ENCODE measurements at regions not wholly inside any gene's neighbourhood (a gene's known extent, or its start where the extent isn't known, plus 50 kb on each side); places are given as distances from the start of the nearest gene placed in this dataset.
"Not testable (repeated sequence)": the region's sequence is repeated elsewhere in the genome, so short reads cannot be mapped to it uniquely, and the experiment has no call there.

DNA sequence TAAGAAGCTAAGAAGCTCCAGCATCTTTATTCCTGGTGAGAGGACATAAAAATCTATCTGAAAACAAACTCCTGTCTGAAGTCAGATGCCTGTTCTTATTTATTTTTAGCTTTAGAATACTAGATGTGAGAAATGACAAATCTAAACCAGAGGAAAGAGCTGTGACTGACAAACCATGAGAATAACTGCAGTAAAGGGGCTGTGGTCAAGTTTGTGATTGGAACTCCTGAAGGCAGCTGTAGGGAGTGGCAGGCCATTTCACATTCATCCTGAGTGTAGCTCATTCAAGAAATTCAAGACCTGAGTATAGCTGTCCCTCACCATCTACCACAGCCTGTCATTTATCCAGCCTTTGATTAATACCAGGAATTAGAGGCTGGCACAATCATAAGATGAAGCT is 718.8 kb downstream of the BRINP1 start:
- no peak for DNase-seq (ENCODE audit: low read depth)

DNA sequence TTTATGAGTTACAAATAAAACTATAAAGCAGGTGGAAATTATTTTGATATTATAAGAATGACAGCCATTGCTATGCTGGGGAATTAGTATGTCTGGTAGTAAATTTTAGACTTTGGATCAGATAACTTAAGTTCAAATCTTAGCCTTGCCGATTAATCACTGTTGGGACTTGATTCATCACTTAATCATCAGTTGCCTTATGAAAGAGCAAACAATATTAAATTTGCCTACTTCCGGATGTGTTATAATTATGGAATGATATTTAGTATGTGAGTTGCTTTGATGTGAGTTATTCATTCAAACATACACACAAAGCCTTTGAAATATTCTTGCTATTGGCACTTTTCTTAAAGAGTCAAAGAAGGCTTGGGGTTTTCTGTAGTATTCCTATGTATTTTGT is 717.7 kb downstream of the BRINP1 start:
- no peak for DNase-seq (ENCODE audit: low read depth)

GRCh38 chr9:118652258-118652657 is 717.0 kb downstream of the BRINP1 start:
- DNase-seq (ENCODE audit: low read depth) = no peak

DNA sequence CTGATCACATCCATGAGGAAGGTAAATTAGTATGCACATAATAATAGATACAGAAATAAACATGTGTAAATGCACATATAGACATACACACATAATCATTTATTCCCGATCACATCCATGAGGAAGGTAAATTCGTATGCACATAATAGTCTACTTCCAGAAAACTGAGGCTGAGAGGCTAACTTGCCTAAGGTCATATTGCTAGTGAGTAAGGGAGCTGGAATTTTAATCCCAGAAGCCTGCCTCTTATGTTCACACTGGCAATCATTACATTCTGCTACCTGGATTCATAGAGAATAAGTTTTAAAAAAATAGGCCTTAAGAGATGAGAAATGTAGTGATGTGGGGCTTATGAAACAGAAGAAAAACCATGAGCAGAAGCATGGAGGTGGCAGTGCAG is 716.3 kb downstream of the BRINP1 start:
- no peak for DNase-seq (ENCODE audit: low read depth)

- DNase-seq (ENCODE audit: low read depth) = no peak
Observed at GRCh38 chr9:118659011-118659410, 710.2 kb downstream of the BRINP1 start.

- DNase-seq (ENCODE audit: low read depth) = no peak
Observed at GRCh38 chr9:118665226-118665919, 703.9 kb downstream of the BRINP1 start.

GRCh38 chr9:118670011-118670953 is 699.0 kb downstream of the BRINP1 start:
- DNase-seq (ENCODE audit: low read depth) = no peak

GRCh38 chr9:118674942-118675341 is 694.3 kb downstream of the BRINP1 start:
- DNase-seq (ENCODE audit: low read depth) = no peak

DNA sequence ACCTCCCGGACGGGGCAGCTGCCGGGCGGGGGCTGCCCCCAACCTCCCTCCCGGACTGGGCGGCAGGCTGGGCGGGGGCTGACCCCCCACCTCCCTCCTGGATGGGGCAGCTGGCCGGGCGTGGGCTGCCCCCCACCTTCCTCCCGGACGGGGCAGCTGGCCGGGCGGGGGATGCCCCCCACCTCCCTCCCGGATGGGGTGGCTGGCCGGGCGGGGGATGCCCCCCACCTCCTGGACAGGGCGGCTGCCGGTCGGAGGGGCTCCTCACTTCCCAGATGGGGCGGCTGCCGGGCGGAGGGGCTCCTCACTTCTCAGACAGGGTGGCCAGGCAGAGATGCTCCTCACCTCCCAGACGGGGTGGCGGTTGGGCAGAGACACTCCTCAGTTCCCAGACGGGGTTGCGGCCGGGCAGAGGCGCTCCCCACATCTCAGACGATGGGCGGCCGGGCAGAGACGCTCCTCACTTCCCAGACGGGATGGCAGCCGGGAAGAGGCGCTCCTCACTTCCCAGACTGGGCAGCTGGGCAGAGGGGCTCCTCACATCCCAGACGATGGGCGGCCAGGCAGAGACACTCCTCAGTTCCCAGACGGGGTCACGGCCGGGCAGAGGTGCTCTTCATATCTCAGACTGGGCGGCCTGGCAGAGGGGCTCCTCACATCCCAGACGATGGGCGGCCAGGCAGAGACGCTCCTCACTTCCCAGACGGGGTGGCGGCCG is 691.1 kb downstream of the BRINP1 start:
- DNase-seq (ENCODE audit: low read depth) = not testable (repeated sequence)

GRCh38 chr9:118686959-118687358 is 682.3 kb downstream of the BRINP1 start:
- DNase-seq (ENCODE audit: low read depth) = no peak

- DNase-seq (ENCODE audit: low read depth) = no peak
Observed at GRCh38 chr9:118689280-118689679, 680.0 kb downstream of the BRINP1 start.

DNA sequence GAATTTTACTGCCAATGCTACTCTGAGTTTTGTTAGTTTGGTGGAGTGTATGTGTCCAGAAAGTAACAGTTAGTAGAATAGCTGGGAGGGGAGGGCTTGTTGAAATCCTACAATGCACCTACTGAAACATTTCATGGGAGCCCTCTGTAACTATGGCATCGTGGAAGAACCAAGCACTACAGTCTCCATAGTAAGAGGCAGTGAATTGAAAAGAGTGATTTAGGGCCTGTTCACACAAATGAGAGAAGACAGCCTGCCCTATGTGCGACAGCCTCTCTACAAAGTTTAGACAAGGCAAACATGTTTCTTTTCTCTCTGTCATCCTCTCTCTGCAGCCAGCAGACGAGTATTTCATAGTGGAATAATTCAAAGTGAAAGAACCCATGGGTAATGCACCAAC is 676.6 kb downstream of the BRINP1 start:
- no peak for DNase-seq (ENCODE audit: low read depth)

GRCh38 chr9:118693645-118694044 is 675.6 kb downstream of the BRINP1 start:
- DNase-seq (ENCODE audit: low read depth) = peak; percentile 1

GRCh38 chr9:118695249-118695648 is 674.0 kb downstream of the BRINP1 start:
- not testable (repeated sequence) for DNase-seq (ENCODE audit: low read depth)

- DNase-seq (ENCODE audit: low read depth) = no peak
Observed at GRCh38 chr9:118701985-118702384, 667.2 kb downstream of the BRINP1 start.

DNA sequence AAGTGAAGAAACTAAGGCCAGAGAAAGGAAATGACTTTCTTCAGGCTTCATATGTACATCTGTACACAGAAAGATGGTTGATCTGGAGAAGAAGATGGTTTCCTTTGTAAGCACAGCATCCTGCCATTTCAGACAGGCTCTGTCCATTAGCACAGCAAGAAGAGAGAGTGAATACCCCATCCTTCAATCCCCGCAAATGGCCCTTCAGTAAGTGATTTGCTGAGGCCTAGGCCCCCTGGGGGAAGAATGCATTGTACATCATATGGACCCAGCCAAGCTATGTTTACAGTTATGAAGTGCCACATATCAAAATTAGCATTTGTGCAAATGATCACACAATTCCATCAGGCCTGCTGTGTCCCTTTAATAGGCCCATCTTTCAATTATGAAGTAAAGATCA is 657.4 kb downstream of the BRINP1 start:
- no peak for DNase-seq (ENCODE audit: low read depth)

DNA sequence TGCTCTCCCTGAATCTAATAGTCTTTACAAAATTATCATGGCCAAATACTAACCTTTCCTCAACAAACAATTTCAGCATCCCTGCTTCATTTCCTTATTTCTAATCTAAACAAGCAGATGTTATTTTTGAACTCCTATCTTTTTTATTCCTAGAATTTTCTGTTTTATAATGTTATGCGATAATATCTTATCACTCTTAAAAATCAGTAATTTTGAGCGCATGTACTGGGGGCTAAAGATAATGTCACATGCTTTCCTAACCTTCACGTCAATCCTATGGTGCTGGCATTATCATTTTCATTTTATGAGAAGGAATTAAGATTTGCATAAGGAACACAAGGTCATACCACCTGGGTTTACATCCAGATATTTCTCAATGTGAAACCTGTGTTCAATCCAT is 648.0 kb downstream of the BRINP1 start:
- no peak for DNase-seq (ENCODE audit: low read depth)

GRCh38 chr9:118721923-118722322 is 647.3 kb downstream of the BRINP1 start:
- no peak for DNase-seq (ENCODE audit: low read depth)

- DNase-seq (ENCODE audit: low read depth) = no peak
Observed at GRCh38 chr9:118729981-118730380, 639.3 kb downstream of the BRINP1 start.

DNA sequence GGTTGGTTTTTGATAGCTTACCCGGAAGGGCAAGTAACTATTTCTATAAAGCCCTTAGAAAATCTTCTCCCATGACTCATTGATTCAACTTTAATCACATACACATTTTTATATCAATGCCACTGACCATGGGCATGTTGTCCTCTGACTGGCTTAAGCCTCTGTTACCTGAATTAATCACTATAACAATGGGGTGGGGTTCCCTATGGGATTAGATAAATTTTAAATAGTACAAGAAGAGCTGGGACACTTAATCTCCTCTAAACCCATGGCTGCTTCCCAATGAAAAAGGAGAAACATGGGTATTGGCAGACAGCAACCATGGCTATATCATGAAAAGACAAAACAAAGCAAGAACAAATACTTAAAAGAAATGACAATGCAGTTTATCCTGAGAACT is 636.2 kb downstream of the BRINP1 start:
- DNase-seq (ENCODE audit: low read depth) = no peak

GRCh38 chr9:118734696-118735095 is 634.5 kb downstream of the BRINP1 start:
- DNase-seq (ENCODE audit: low read depth) = no peak

- DNase-seq (ENCODE audit: low read depth) = no peak
Observed at GRCh38 chr9:118736406-118736805, 632.8 kb downstream of the BRINP1 start.

Measured in amniotic epithelial cell (primary cell).